ENCODE measurements at regions not wholly inside any gene's neighbourhood (a gene's known extent, or its start where the extent isn't known, plus 50 kb on each side); places are given as distances from the start of the nearest gene placed in this dataset.

DNA sequence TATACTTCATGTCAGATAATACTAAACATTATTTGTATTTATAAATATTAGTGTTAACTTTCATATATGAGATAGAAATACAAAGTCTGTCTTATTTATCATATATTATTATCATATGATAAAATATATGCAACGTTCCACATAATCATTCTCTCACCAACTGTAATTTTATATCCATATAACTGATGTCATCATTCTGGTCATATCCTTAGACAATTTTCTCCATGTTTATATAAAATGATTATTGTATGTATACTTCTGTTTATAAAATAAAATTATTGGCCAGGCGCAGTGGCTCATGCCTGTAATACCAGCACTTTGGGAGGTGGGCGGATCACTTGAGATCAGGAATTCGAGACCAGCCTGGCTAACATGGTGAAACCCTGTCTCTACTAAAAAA lies 2007.1 kb downstream of the EFNA5 start:
- Histone ChIP-seq H3K27ac (no peak overlapping the region), H3K36me3 (no peaks in the 10 kb centered on the region), H3K9me3 (peaks cover 0 to 16% (median 2%) of the 10 kb centered on the region in 12 donors), H3K4me3 (no peak overlapping the region), H3K4me1 (no peaks in the 10 kb centered on the region), H3K27me3 (no peaks in the 10 kb centered on the region)
- WGBS, 4 donors = 86 to 90% (median 89%) methylated on average over 4 of the region's 4 CpGs
- TF ChIP-seq, protein P1, sequence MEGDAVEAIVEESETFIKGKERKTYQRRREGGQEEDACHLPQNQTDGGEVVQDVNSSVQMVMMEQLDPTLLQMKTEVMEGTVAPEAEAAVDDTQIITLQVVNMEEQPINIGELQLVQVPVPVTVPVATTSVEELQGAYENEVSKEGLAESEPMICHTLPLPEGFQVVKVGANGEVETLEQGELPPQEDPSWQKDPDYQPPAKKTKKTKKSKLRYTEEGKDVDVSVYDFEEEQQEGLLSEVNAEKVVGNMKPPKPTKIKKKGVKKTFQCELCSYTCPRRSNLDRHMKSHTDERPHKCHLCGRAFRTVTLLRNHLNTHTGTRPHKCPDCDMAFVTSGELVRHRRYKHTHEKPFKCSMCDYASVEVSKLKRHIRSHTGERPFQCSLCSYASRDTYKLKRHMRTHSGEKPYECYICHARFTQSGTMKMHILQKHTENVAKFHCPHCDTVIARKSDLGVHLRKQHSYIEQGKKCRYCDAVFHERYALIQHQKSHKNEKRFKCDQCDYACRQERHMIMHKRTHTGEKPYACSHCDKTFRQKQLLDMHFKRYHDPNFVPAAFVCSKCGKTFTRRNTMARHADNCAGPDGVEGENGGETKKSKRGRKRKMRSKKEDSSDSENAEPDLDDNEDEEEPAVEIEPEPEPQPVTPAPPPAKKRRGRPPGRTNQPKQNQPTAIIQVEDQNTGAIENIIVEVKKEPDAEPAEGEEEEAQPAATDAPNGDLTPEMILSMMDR (IDR thresholded peaks at IDR 0.05) = no peak
- TF ChIP-seq POLR2A (IDR thresholded peaks at IDR 0.05) = no peak
- intact Hi-C loops (cut with DNase I) = no loop called here
- ATAC-seq = no peak
- no peak for DNase-seq

DNA sequence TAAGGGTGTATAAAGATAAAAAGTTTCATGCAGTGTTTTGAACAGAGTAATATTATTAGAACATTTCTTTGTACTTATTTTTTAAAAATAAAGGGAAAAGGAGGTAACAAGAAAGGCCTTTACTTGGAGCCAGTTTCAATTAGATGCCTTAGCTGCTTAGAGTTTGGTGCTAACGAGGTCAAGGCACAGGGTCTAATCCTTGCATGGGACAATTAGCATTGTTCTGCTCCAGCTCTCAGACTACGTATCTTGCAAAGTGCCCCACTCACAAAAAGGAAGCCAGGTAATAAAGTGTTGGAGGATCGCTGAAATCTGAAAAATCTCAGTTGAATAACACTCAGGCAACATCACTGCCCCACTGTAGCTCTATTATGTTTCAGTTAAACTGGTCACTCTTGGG lies 2011.3 kb downstream of the EFNA5 start:
- TF ChIP-seq POLR2A (IDR thresholded peaks at IDR 0.05) = no peak
- TF ChIP-seq, protein P1 (IDR thresholded peaks at IDR 0.05) = no peak
- WGBS, 4 donors = 73 to 81% (median 79%) methylated on average over 3 of the region's 3 CpGs
- DNase-seq = no peak
- intact Hi-C loops (cut with DNase I) = no loop called here
- no peaks in the 10 kb centered on the region for H3K27me3 ChIP-seq
- ATAC-seq = no peak
- H3K27ac ChIP-seq = no peak overlapping the region
- H3K4me3 ChIP-seq = no peak overlapping the region
- H3K4me1 ChIP-seq = no peaks in the 10 kb centered on the region
- H3K9me3 ChIP-seq = no peaks in the 10 kb centered on the region
- no peaks in the 10 kb centered on the region for H3K36me3 ChIP-seq

DNA sequence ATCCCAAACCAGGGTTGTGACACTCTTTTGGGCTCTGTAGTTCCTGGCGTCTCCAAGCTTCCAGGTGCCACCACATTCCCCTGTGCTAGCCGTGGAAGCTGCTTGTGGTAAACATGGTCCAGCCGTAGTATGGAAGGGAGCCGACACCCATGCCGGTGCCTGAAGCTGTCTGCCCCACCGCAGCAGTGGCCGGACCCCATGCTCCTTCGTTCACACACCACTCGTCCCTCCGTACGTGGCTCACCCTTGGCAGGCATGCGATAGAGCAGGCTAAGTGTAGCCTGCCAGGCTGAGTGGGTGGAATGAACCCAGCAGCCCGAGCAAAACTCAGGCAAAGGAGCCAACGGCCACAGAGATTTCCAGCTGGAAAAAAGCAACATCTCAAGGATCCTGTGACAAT lies 2030.4 kb downstream of the EFNA5 start:
- Histone ChIP-seq H3K9me3 (peaks cover 0 to 21% (median 0%) of the 10 kb centered on the region in 12 donors), H3K27ac (no peak overlapping the region), H3K36me3 (no peaks in the 10 kb centered on the region), H3K27me3 (no peaks in the 10 kb centered on the region), H3K4me1 (no peaks in the 10 kb centered on the region), H3K4me3 (no peak overlapping the region)
- no peak for ATAC-seq
- DNase-seq = peak in 1 of 5 donors; percentile 28
- WGBS, 4 donors = 83 to 91% (median 86%) methylated on average over 14 of the region's 14 CpGs
- no peak for TF ChIP-seq POLR2A (IDR thresholded peaks at IDR 0.05)
- TF ChIP-seq, protein P1 (IDR thresholded peaks at IDR 0.05) = no peak
- intact Hi-C loops (cut with DNase I) = no loop called here

DNA sequence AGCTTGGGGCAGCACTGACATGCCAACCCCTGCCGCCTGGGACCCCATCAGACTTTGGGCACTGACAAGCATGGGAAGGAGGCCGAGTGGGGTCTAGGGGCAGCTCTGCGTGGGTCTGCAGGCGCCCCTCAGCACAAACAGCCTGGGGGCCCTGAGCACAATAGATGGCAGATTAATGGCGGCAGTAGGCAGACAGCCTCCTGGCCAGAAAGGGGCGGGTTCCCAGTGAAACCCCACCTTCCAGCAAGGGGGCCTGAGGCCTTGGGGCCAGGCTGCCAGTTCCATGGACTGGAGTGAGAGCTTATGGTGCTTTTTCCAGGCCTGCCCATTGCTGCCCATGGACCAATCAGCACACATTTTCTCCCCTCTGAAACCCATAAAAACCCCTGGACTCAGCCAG lies 2031.2 kb downstream of the EFNA5 start:
- Histone ChIP-seq H3K27ac (no peak overlapping the region), H3K9me3 (peaks cover 0 to 16% (median 0%) of the 10 kb centered on the region in 12 donors), H3K4me1 (no peaks in the 10 kb centered on the region), H3K27me3 (no peaks in the 10 kb centered on the region), H3K4me3 (no peak overlapping the region), H3K36me3 (no peaks in the 10 kb centered on the region)
- ATAC-seq (no peak), DNase-seq (peak in 1 of 5 donors; percentile 25)
- WGBS, 4 donors = 88 to 95% (median 91%) methylated on average over 4 to 6 of the region's 6 CpGs
- intact Hi-C loops (cut with DNase I) = no loop called here
- TF ChIP-seq, protein P1 (IDR thresholded peaks at IDR 0.05) = no peak
